ENCODE measurements at regions not wholly inside any gene's neighbourhood (a gene's known extent, or its start where the extent isn't known, plus 50 kb on each side); places are given as distances from the start of the nearest gene placed in this dataset.

DNA sequence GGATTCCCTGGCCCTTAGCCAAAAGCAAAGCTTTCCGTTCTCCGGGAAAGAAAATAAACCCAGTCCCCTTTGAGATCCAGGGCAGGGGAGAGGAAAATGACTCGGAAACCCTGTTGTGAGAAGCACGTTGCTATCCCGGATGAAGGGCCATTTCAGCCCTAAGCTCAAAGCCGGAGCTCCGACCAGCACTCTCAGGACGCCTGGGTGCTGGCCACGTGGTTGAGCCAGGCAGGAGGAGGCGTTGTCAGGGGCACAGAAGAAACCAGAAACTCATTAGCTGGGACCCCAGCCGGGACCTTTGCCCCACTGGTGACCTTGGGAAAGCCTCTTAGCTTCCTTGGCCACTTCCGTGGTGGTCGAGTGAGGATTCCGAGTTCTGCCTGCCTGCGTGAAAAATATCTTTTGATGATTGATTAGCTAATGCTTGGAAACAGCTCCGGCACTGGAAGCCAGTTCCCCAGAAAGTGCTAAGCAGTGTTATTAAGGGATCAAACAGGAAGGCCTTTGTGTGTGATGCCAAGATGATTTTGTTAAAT is 57.6 kb upstream of the FZD10 start:
- no peak for DNase-seq

- no peak for DNase-seq
These were observed 53.0 kb upstream of the FZD10 start for GRCh38 chr12:130109062-130109945.

- DNase-seq: no peak
These were observed 51.4 kb upstream of the FZD10 start for GRCh38 chr12:130110914-130111313.

DNA sequence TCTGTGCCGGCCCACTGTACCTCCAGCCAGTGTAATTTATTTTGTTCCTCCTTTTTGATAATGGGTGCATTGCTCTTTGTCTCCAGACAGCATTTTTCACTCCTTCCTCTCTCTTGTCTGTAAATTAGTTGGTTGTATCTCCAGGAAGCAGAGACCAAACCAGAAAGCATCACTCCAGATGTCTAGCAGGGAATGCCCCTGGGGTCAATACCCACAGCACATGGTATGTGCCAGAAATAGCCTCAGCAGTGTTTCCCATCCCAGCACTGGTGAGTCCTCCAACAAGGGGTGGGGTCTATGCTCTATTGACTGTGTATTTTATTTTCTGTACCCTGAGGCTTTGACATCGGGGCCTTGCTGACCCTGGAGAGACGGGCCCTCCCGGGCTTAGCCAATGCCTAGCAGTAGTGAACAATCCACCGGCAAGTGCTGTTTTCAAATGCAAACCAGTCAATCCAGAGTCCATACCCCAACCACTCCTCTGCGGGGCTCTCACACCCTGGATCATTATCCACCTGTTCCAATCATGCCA is 50.2 kb upstream of the FZD10 start:
- no peak for DNase-seq
